Karpas-422 (cell line): ENCODE measurements at regions not wholly inside any gene's neighbourhood (a gene's known extent, or its start where the extent isn't known, plus 50 kb on each side); places are given as distances from the start of the nearest gene placed in this dataset.

Experiments
- DNase-seq: peaks from one replicate; pipeline ENCODE4 v3.0.0-alpha.2; 2015
- H2AFZ ChIP-seq: fragments of 200-600 bp; sonication (generic); 2 replicates; pipeline ENCODE4 v1.6.1; 2014; ENCODE audit warnings: antibody characterized with exemption, low read length, mixed read lengths
- H3K27ac ChIP-seq: fragments of 200-600 bp; sonication (generic); 2 replicates; pipeline ENCODE4 v1.5.1; 2014; ENCODE audit warnings: mild to moderate bottlenecking, low read length, moderate library complexity
- H3K27me3 ChIP-seq: fragments of 200-600 bp; sonication (generic); 2 replicates; pipeline ENCODE4 v1.6.1; 2014; ENCODE audit warnings: low read length, mixed read lengths
- H3K36me3 ChIP-seq: fragments of 200-600 bp; sonication (generic); 2 replicates; pipeline ENCODE4 v1.6.1; 2014; ENCODE audit warnings: low read length, mixed read lengths; ENCODE audit not compliant: insufficient read depth
- H3K4me1 ChIP-seq: fragments of 200-600 bp; sonication (generic); 2 replicates; pipeline ENCODE4 v1.6.1; 2014; ENCODE audit warnings: mild to moderate bottlenecking, low read length, mixed read lengths
- H3K4me2 ChIP-seq: fragments of 200-600 bp; sonication (generic); 2 replicates; pipeline ENCODE4 v1.6.1; 2014; ENCODE audit warnings: low read length, low read depth, mild to moderate bottlenecking; ENCODE audit not compliant: poor library complexity, severe bottlenecking
- H3K4me3 ChIP-seq: fragments of 200-600 bp; sonication (generic); 2 replicates; pipeline ENCODE4 v1.5.1; 2014; ENCODE audit warnings: mild to moderate bottlenecking, antibody characterized with exemption, low read length, mixed read lengths
- H3K79me2 ChIP-seq: fragments of 200-600 bp; sonication (generic); 2 replicates; pipeline ENCODE4 v1.6.1; 2014; ENCODE audit warnings: mild to moderate bottlenecking, low read length, mixed read lengths
- H3K9ac ChIP-seq: fragments of 200-600 bp; sonication (generic); 2 replicates; pipeline ENCODE4 v1.6.0; 2014; ENCODE audit warnings: low read length
- H3K9me2 ChIP-seq: fragments of 200-600 bp; sonication (generic), shearing (Covaris generic); replicated peaks from 2 replicates; pipeline ENCODE4 v1.6.0; 2014; ENCODE audit warnings: mild to moderate bottlenecking, low read length, moderate library complexity; ENCODE audit not compliant: insufficient read depth
- H3K9me3 ChIP-seq: fragments of 300-700, 200-600 bp; sonication (generic); 2 replicates; pipeline ENCODE4 v1.6.1; 2014; ENCODE audit warnings: low read length, mixed read lengths
- H4K20me1 ChIP-seq: fragments of 200-600 bp; sonication (generic); 2 replicates; pipeline ENCODE4 v1.6.1; 2014; ENCODE audit warnings: mild to moderate bottlenecking, antibody characterized with exemption, low read length, low read depth; ENCODE audit not compliant: insufficient read depth

- DNase-seq, result no peak
These were observed 108.7 kb upstream of the KCNJ15 start for GRCh38 chr21:38148046-38148445.

DNA sequence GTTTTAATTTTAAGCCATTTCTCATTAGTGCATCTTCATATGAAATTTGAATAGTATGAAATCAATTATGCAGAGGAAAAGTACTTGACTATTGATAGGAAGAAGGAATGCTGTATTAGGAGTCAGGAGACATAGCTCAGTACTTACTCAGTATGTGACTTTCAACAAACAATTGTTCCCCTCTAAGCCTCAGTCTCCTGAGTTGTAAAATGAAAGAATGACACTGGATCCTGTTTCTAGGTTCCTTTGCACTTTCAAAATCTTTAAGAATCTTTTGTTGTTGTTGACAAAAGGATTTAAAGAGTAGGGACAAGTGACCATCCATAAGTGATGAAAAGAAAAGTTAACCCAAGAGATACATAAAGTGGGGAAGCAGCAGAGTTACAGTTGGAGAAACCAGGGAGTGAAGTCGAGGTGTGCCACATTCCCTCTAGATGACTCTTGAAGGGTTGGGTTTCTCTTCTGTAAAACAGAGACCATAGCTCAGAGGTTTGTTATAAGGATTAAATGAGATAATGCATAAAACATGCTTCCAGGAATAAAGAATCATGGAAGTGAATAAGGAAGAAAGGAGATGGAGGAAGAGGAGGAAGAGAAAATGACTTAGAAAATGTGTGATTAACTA lies 105.7 kb upstream of the KCNJ15 start:
- no peaks in the 10 kb centered on the region for H3K27me3 ChIP-seq
- H3K4me2 ChIP-seq, result no peak overlapping the region
- H3K4me3 ChIP-seq, result no peak overlapping the region
- no peaks in the 10 kb centered on the region for H3K9me3 ChIP-seq
- H3K27ac ChIP-seq, result no peak overlapping the region
- no peaks in the 10 kb centered on the region for H3K79me2 ChIP-seq
- H4K20me1 ChIP-seq, result no peaks in the 10 kb centered on the region
- H3K4me1 ChIP-seq, result no peaks in the 10 kb centered on the region
- H3K9ac ChIP-seq, result no peak overlapping the region
- no peaks in the 10 kb centered on the region for H3K9me2 ChIP-seq
- no peak overlapping the region for H2AFZ ChIP-seq
- DNase-seq, result no peak
- no peaks in the 10 kb centered on the region for H3K36me3 ChIP-seq

More at GRCh38 chr21:38148046-38148445, 108.7 kb upstream of the KCNJ15 start:
- no peak overlapping the region for H3K9ac ChIP-seq
- no peak overlapping the region for H3K4me3 ChIP-seq
- no peaks in the 10 kb centered on the region for H3K27me3 ChIP-seq
- H3K9me3 ChIP-seq, result peaks cover 7% of the 10 kb centered on the region; the same call in 1 of the 2 replicates
- H3K79me2 ChIP-seq, result no peaks in the 10 kb centered on the region
- no peaks in the 10 kb centered on the region for H3K4me1 ChIP-seq
- H3K36me3 ChIP-seq, result no peaks in the 10 kb centered on the region
- no peak overlapping the region for H2AFZ ChIP-seq
- no peak overlapping the region for H3K27ac ChIP-seq
- H3K9me2 ChIP-seq, result no peaks in the 10 kb centered on the region
- H3K4me2 ChIP-seq, result no peak overlapping the region
- H4K20me1 ChIP-seq, result no peaks in the 10 kb centered on the region

DNA sequence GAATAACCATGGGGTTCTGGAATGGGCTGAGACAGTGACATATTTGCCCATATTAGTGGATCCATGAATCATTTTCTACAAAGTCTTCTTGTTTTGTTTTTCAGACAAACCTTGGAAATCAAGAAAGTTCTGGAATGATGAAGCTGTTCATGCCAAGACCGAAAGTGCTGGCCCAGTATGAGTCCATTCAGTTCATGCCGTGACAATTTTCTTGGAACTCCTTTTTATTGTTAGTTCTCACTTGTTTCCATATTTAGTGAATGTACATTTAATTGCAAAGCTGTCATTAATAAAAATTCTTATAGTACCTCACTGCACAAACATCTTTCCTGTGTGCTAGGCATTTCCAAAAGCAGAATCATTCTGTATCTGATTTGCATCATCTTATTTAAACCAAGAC lies 100.6 kb upstream of the KCNJ15 start:
- Histone ChIP-seq H4K20me1 (no peaks in the 10 kb centered on the region; the same call in 1 of the 2 replicates), H2AFZ (no peak overlapping the region), H3K27me3 (no peaks in the 10 kb centered on the region), H3K4me2 (no peak overlapping the region), H3K9me2 (no peaks in the 10 kb centered on the region), H3K36me3 (no peaks in the 10 kb centered on the region), H3K27ac (no peak overlapping the region), H3K4me1 (no peaks in the 10 kb centered on the region), H3K9me3 (no peaks in the 10 kb centered on the region), H3K9ac (no peak overlapping the region), H3K79me2 (no peaks in the 10 kb centered on the region), H3K4me3 (no peak overlapping the region)
- no peak for DNase-seq

DNA sequence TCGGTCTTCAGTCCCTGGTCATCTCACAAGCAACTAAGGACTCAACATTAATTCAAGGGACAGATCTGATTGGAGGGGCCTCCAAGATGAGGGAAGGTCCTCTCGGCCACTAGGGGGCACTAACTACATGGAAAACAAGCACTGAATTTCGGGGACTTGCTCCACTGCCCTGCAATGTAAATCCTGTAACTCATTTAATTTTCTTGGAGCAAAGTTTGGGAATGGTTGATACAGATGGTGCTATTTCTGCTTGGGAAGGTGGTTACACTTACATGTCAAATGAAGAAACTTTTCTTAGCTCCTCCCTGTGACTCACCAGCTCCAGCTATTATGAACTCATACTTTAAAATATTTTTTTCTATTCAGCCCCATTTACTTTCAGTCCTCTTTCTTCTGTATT lies 97.4 kb upstream of the KCNJ15 start:
- Histone ChIP-seq H3K9ac (no peak overlapping the region), H2AFZ (no peak overlapping the region), H3K9me2 (no peaks in the 10 kb centered on the region), H3K27me3 (no peaks in the 10 kb centered on the region), H3K27ac (no peak overlapping the region), H3K4me3 (no peak overlapping the region), H4K20me1 (no peaks in the 10 kb centered on the region; the same call in 1 of the 2 replicates), H3K9me3 (no peaks in the 10 kb centered on the region), H3K4me1 (no peaks in the 10 kb centered on the region), H3K36me3 (no peaks in the 10 kb centered on the region), H3K79me2 (no peaks in the 10 kb centered on the region), H3K4me2 (no peak overlapping the region)
- peak; percentile 86 for DNase-seq

DNA sequence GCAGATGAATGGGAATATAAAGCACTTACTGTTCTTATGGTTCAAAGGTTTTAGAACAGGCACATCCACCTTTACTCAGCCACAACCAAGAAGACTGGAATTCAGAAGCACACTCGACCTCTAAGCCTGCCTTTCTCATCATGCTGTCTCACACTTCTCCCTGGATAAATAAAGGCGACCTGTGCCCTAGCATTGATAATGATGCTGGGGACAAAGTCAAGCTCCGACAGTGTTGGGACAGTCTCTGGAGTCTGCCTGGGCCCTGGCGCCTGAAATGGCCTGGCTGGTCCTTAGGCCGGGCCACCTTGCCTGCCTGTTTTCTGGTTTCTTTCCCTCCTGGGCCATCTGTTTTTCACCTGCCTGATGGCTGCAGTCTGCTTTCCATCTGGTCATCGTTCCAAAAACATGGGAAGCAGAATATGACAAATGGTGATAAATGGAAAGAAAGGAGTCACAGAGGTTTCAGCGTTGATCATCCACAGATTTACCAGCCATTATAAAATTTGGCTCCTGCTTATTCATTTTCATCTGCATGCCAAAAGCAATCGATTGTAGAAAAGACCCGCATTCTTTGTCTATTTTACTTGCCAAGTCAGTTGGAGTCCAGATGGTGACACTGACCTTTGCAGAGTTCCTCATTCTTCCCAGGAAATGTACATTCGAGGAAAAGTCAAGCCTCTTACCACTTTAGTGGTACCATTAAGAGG lies 91.2 kb upstream of the KCNJ15 start:
- Histone ChIP-seq H3K9ac (no peak overlapping the region), H3K4me3 (no peak overlapping the region), H3K4me2 (no peak overlapping the region), H2AFZ (no peak overlapping the region), H3K36me3 (no peaks in the 10 kb centered on the region), H3K27ac (no peak overlapping the region), H4K20me1 (no peaks in the 10 kb centered on the region), H3K9me3 (no peaks in the 10 kb centered on the region), H3K4me1 (no peaks in the 10 kb centered on the region), H3K79me2 (no peaks in the 10 kb centered on the region), H3K27me3 (no peaks in the 10 kb centered on the region), H3K9me2 (no peaks in the 10 kb centered on the region)
- no peak for DNase-seq

DNA sequence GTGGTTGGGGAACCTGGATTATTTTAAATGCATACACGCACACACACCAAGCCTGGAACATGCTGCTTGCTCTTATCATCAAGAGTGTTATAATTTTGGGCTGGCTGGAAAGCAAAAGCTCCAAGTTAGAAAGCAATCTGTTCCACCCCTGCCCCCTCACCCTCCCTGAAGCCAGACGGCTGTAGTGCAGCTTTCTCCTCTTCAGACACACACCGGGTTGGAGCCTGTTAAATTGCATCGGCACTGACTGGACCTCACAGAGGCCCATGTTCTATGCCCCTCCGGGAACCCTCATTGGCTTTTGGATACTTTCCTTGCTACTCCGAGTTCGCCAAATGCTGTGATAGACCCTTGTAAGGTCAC lies 90.6 kb upstream of the KCNJ15 start:
- H3K4me2 ChIP-seq, result no peak overlapping the region
- H2AFZ ChIP-seq, result no peak overlapping the region
- H3K9me2 ChIP-seq, result no peaks in the 10 kb centered on the region

GRCh38 chr21:38167345-38167744 lies 89.4 kb upstream of the KCNJ15 start:
- H3K36me3 ChIP-seq, result no peaks in the 10 kb centered on the region
- no peaks in the 10 kb centered on the region for H3K27me3 ChIP-seq
- H2AFZ ChIP-seq, result no peak overlapping the region
- no peak overlapping the region for H3K4me3 ChIP-seq
- H3K9me3 ChIP-seq, result no peaks in the 10 kb centered on the region
- H3K79me2 ChIP-seq, result no peaks in the 10 kb centered on the region
- no peak overlapping the region for H3K9ac ChIP-seq
- no peaks in the 10 kb centered on the region for H4K20me1 ChIP-seq
- H3K4me2 ChIP-seq, result no peak overlapping the region
- H3K27ac ChIP-seq, result no peak overlapping the region
- H3K9me2 ChIP-seq, result no peaks in the 10 kb centered on the region
- no peaks in the 10 kb centered on the region for H3K4me1 ChIP-seq
- DNase-seq, result no peak

More for the DNA sequence above, 90.6 kb upstream of the KCNJ15 start:
- H3K4me1 ChIP-seq, result no peaks in the 10 kb centered on the region
- no peaks in the 10 kb centered on the region for H4K20me1 ChIP-seq
- DNase-seq, result no peak
- no peak overlapping the region for H3K27ac ChIP-seq
- H3K27me3 ChIP-seq, result no peaks in the 10 kb centered on the region
- no peak overlapping the region for H3K4me3 ChIP-seq
- H3K9ac ChIP-seq, result no peak overlapping the region
- no peaks in the 10 kb centered on the region for H3K79me2 ChIP-seq
- H3K36me3 ChIP-seq, result no peaks in the 10 kb centered on the region
- no peaks in the 10 kb centered on the region for H3K9me3 ChIP-seq

GRCh38 chr21:38170283-38170682 lies 86.5 kb upstream of the KCNJ15 start:
- no peaks in the 10 kb centered on the region for H3K27me3 ChIP-seq
- no peak overlapping the region for H2AFZ ChIP-seq
- H3K4me1 ChIP-seq, result no peaks in the 10 kb centered on the region
- H3K9me3 ChIP-seq, result no peaks in the 10 kb centered on the region
- H3K27ac ChIP-seq, result no peak overlapping the region
- DNase-seq, result peak; percentile 50
- no peaks in the 10 kb centered on the region for H4K20me1 ChIP-seq
- no peak overlapping the region for H3K9ac ChIP-seq
- H3K4me2 ChIP-seq, result no peak overlapping the region
- no peaks in the 10 kb centered on the region for H3K9me2 ChIP-seq
- H3K36me3 ChIP-seq, result no peaks in the 10 kb centered on the region
- no peak overlapping the region for H3K4me3 ChIP-seq
- no peaks in the 10 kb centered on the region for H3K79me2 ChIP-seq
